Ishikawa (cell line): ENCODE measurements at regions not wholly inside any gene's neighbourhood (a gene's known extent, or its start where the extent isn't known, plus 50 kb on each side); places are given as distances from the start of the nearest gene placed in this dataset.

Experiments used
- CEBPB ChIP-seq: IDR thresholded peaks from 2 replicates; pipeline ENCODE4 v1.6.1; 2012
- CREB1 ChIP-seq: IDR thresholded peaks from 2 replicates; pipeline ENCODE4 v1.6.1; 2012; ENCODE audit warnings: low read depth
- EGR1 ChIP-seq: IDR thresholded peaks from 2 replicates; pipeline ENCODE4 v1.6.1; 2012
- EP300 ChIP-seq: IDR thresholded peaks from 2 replicates; pipeline ENCODE4 v1.6.1; 2012; ENCODE audit warnings: borderline replicate concordance
- FOXM1 ChIP-seq: IDR thresholded peaks from 2 replicates; pipeline ENCODE4 v1.6.1; 2012; ENCODE audit warnings: low read depth, borderline replicate concordance
- NFIC ChIP-seq: IDR thresholded peaks from 2 replicates; pipeline ENCODE4 v1.6.1; 2012
- RAD21 ChIP-seq: IDR thresholded peaks from 2 replicates; pipeline ENCODE4 v1.6.1; 2012; ENCODE audit warnings: low read depth
- TAF1 ChIP-seq: IDR thresholded peaks from 2 replicates; pipeline ENCODE4 v1.6.1; 2012; ENCODE audit warnings: low read depth, mild to moderate bottlenecking
- TCF12 ChIP-seq: IDR thresholded peaks from 2 replicates; pipeline ENCODE4 v1.6.1; 2012; ENCODE audit warnings: low read depth
- TEAD4 ChIP-seq: IDR thresholded peaks from 2 replicates; pipeline ENCODE4 v1.6.1; 2012
- YY1 ChIP-seq: IDR thresholded peaks from 2 replicates; pipeline ENCODE4 v1.6.1; 2012; ENCODE audit warnings: low read depth
- ZBTB7A ChIP-seq: IDR thresholded peaks from 2 replicates; pipeline ENCODE4 v1.6.1; 2012; ENCODE audit warnings: low read depth
- TF ChIP-seq, protein P1 (sequence below): IDR thresholded peaks from 2 replicates; pipeline ENCODE4 v1.6.1; 2012; ENCODE audit warnings: low read depth, mild to moderate bottlenecking
- TF ChIP-seq, protein P2 (sequence below): IDR thresholded peaks from 2 replicates; pipeline ENCODE4 v1.6.1; 2012
- TF ChIP-seq, protein P3 (sequence below): IDR thresholded peaks from 2 replicates; pipeline ENCODE4 v1.6.1; 2012

DNA sequence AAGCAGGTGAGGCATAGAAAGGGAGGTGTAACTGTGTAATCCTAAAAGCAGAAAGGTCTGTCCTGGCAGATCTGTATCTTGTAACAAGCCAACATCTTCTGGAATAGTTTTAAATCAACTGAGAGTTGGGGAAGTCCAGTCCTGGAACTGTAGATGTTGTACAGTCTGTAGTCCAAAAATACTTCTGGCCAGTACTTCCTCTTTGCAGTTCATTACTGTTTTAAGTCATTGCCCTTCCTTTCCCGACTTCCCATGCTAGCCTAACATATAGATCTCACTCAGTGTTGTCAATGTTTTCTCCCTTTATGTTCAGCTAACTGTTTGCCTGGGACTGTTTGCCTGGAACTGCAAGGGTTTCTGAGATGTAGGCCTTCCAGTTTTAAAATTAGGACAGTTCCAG, 168.5 kb upstream of the ISL1 start:
- TF ChIP-seq CREB1 (no peak), EP300 (no peak), EGR1 (no peak), TEAD4 (no peak), CEBPB (no peak)
- TF ChIP-seq, protein P1, sequence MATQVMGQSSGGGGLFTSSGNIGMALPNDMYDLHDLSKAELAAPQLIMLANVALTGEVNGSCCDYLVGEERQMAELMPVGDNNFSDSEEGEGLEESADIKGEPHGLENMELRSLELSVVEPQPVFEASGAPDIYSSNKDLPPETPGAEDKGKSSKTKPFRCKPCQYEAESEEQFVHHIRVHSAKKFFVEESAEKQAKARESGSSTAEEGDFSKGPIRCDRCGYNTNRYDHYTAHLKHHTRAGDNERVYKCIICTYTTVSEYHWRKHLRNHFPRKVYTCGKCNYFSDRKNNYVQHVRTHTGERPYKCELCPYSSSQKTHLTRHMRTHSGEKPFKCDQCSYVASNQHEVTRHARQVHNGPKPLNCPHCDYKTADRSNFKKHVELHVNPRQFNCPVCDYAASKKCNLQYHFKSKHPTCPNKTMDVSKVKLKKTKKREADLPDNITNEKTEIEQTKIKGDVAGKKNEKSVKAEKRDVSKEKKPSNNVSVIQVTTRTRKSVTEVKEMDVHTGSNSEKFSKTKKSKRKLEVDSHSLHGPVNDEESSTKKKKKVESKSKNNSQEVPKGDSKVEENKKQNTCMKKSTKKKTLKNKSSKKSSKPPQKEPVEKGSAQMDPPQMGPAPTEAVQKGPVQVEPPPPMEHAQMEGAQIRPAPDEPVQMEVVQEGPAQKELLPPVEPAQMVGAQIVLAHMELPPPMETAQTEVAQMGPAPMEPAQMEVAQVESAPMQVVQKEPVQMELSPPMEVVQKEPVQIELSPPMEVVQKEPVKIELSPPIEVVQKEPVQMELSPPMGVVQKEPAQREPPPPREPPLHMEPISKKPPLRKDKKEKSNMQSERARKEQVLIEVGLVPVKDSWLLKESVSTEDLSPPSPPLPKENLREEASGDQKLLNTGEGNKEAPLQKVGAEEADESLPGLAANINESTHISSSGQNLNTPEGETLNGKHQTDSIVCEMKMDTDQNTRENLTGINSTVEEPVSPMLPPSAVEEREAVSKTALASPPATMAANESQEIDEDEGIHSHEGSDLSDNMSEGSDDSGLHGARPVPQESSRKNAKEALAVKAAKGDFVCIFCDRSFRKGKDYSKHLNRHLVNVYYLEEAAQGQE: no peak
- TF ChIP-seq, protein P2, sequence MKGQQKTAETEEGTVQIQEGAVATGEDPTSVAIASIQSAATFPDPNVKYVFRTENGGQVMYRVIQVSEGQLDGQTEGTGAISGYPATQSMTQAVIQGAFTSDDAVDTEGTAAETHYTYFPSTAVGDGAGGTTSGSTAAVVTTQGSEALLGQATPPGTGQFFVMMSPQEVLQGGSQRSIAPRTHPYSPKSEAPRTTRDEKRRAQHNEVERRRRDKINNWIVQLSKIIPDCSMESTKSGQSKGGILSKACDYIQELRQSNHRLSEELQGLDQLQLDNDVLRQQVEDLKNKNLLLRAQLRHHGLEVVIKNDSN: no peak

DNA sequence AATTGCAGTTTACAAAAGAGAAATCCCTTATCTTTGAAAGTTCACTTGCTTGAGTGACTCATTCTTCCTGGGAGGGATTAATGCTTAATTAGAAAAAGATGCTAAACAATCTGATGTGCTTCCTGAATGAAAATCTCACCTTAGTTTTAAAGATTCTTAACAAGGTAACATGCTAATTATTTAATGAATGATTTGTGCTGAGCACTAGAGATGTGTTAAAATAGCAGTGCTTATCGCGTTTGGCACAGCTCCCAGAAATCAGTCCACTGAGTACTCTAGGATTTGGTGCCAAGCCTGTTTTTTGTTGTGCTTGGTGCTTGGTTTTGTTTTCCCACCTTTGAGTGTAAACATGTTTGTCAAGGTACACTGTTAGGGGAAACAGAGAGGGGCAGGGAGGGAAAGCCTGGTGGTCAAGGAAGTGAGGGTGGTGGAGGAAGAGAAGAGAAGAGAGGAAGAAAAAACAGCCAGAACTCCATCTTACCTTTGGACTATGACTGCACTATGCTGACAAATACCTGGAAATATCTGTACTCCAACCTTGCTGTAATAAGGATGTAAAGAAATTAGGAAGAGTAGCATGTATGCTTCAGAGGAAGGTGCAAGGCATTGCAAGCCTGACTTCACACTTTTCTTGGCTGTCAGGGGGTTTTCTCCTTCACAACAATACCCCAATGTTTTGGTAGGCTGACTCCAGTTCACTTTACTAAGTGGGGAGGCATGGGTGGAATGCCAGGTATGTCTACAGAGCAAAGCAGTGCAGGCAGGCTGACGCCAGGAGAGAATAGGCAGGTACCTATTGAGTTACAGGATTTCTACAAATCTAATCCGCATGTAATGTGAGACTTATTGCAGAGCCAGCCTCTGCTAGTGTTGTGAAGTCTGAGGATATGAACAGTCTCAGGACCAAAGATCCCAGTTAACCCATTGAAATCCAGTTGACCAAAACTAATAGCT, 157.2 kb upstream of the ISL1 start:
- TF ChIP-seq, protein P1: no peak
- TF ChIP-seq RAD21 (peak; percentile 38; the same call in 1 of the 2 replicates), EP300 (peak; percentile 98), CREB1 (no peak; the same call in 1 of the 2 replicates), ZBTB7A (no peak; the same call in 1 of the 2 replicates), FOXM1 (peak; percentile 87), NFIC (peak; percentile 90), TAF1 (no peak), TCF12 (peak; percentile 96), CEBPB (peak; percentile 70), YY1 (no peak), TEAD4 (peak; percentile 100), EGR1 (no peak)
- TF ChIP-seq, protein P2: peak; percentile 27; the same call in 1 of the 2 replicates
- TF ChIP-seq, protein P3, sequence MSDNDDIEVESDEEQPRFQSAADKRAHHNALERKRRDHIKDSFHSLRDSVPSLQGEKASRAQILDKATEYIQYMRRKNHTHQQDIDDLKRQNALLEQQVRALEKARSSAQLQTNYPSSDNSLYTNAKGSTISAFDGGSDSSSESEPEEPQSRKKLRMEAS: peak; percentile 50

DNA sequence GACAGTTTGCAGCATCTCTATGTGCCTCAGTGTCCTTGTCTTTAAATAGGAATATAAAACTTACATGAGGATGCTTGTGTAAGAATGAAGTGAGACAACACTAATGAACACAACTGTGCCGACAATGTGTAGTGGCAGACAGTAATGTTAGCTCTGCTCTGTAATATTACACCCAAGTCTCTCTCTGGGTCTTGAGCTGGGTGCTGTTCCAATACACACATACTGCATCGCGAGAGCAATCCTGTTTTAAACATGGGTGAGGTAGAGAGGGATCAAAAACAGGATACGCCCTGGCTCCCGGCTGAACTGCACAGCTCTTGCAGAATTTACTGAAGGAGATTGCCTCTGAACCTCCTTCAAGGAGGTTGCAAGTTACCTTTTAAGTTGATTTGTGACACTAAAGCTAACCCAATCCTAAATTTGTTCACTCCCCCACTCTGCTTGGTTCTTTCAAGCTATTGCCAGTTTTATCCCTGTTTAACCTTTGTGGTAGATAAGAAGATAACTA, 155.2 kb upstream of the ISL1 start:
- TF ChIP-seq TCF12: no peak
- TF ChIP-seq, protein P1: no peak
- TF ChIP-seq ZBTB7A: no peak
- TF ChIP-seq CREB1: no peak
- TF ChIP-seq EGR1: no peak
- no peak for TF ChIP-seq YY1
- no peak for TF ChIP-seq CEBPB
- no peak for TF ChIP-seq TAF1
- no peak for TF ChIP-seq NFIC
- no peak for TF ChIP-seq RAD21
- no peak for TF ChIP-seq FOXM1
- TF ChIP-seq, protein P2: no peak
- TF ChIP-seq, protein P3: no peak
- no peak for TF ChIP-seq TEAD4
- TF ChIP-seq EP300: no peak
